CD14-positive monocyte (primary cell): ENCODE measurements at regions not wholly inside any gene's neighbourhood (a gene's known extent, or its start where the extent isn't known, plus 50 kb on each side); places are given as distances from the start of the nearest gene placed in this dataset.

ENCODE experiments used
- DNase-seq, 3 donors: peaks; one replicate each; pipeline ENCODE4 v3.0.0-alpha.2; 2011 to 2022
- H2AFZ ChIP-seq: 2 replicates; pipeline ENCODE4 v1.6.0; 2012; ENCODE audit warnings: mild to moderate bottlenecking, low read depth, low read length, inconsistent platforms; ENCODE audit not compliant: insufficient read depth, poor library complexity, severe bottlenecking
- H3K27ac ChIP-seq, 2 donors: 1 replicate in 1 of 2; 2 replicates in 1 of 2; pipeline ENCODE4 v1.5.1; 2012 to 2013; ENCODE audit warnings: low read length in 2 of 2, control low read depth in 1 of 2, inconsistent platforms in 1 of 2, low read depth in 1 of 2, mild to moderate bottlenecking in 1 of 2
- H3K27me3 ChIP-seq, 2 donors: one replicate each; pipeline versions ENCODE4 v1.6.0 to v1.6.1; 2011 to 2013; ENCODE audit warnings: low read length in 2 of 2; ENCODE audit not compliant: control insufficient read depth in 2 of 2, insufficient read depth in 2 of 2
- H3K36me3 ChIP-seq, 2 donors: replicated peaks in 1 of 2; 1 replicate in 1 of 2; 2 replicates in 1 of 2; pipeline versions ENCODE4 v1.5.1 to v1.6.1; 2012 to 2013; ENCODE audit warnings: low read length in 2 of 2, control low read depth in 1 of 2, inconsistent platforms in 1 of 2, mild to moderate bottlenecking in 1 of 2; ENCODE audit not compliant: insufficient read depth in 2 of 2, control insufficient read depth in 1 of 2
- H3K4me1 ChIP-seq, 2 donors: 1 replicate in 1 of 2; 2 replicates in 1 of 2; pipeline versions ENCODE4 v1.5.1 to v1.6.1; 2012 to 2013; ENCODE audit warnings: low read length in 2 of 2, control low read depth in 1 of 2, inconsistent platforms in 1 of 2, mild to moderate bottlenecking in 1 of 2, moderate library complexity in 1 of 2; ENCODE audit not compliant: insufficient read depth in 2 of 2, control insufficient read depth in 1 of 2
- H3K4me2 ChIP-seq: replicated peaks from 2 replicates; pipeline ENCODE3; 2012; ENCODE audit warnings: low read length, moderate library complexity, mild to moderate bottlenecking; ENCODE audit not compliant: poor library complexity, severe bottlenecking; ENCODE audit errors: extremely low read depth
- H3K4me3 ChIP-seq, 3 experiments: fragments of 200-600 bp in 1 of 3; sonication (generic) in 1 of 3; replicated peaks in 1 of 3; 1 replicate in 2 of 3; 2 replicates in 1 of 3; pipeline ENCODE4 v1.5.1; 2011 to 2013; ENCODE audit warnings: low read length in 3 of 3, mild to moderate bottlenecking in 3 of 3, control low read depth in 2 of 3, low read depth in 2 of 3, inconsistent platforms in 1 of 3, moderate library complexity in 1 of 3
- H3K79me2 ChIP-seq: 2 replicates; pipeline ENCODE4 v1.6.0; 2012; ENCODE audit warnings: mild to moderate bottlenecking, control low read depth, inconsistent platforms, low read length, moderate library complexity; ENCODE audit not compliant: insufficient read depth
- H3K9ac ChIP-seq: 2 replicates; pipeline ENCODE4 v1.6.0; 2017; ENCODE audit warnings: low read length, mild to moderate bottlenecking; ENCODE audit not compliant: insufficient read depth, poor library complexity, severe bottlenecking
- H3K9me3 ChIP-seq, 2 donors: replicated peaks in 1 of 2; 1 replicate in 1 of 2; 2 replicates in 1 of 2; pipeline versions ENCODE4 v1.5.1 to v1.6.1; 2012 to 2013; ENCODE audit warnings: low read length in 2 of 2, control low read depth in 1 of 2; ENCODE audit not compliant: control insufficient read depth in 1 of 2, insufficient read depth in 1 of 2
- H4K20me1 ChIP-seq: 2 replicates; pipeline ENCODE4 v1.6.0; 2012; ENCODE audit warnings: mild to moderate bottlenecking, low read length, control low read depth, moderate library complexity; ENCODE audit not compliant: insufficient read depth
- H3K27ac Mint-ChIP-seq, 7 donors: one replicate each; pipeline ENCODE4 v1.8.0; 2020; ENCODE audit warnings: mild to moderate bottlenecking in 7 of 7, mixed read lengths in 7 of 7, moderate library complexity in 6 of 7, inconsistent platforms in 2 of 7
- H3K27me3 Mint-ChIP-seq, 3 donors: one replicate each; pipeline ENCODE4 v1.8.0; 2021 to 2022; ENCODE audit warnings: low read depth in 3 of 3, mild to moderate bottlenecking in 3 of 3, mixed read lengths in 3 of 3, moderate library complexity in 3 of 3, inconsistent platforms in 1 of 3
- H3K36me3 Mint-ChIP-seq, 2 donors: one replicate each; pipeline ENCODE4 v1.8.0; 2020; ENCODE audit warnings: mixed read lengths in 2 of 2, inconsistent platforms in 1 of 2, mild to moderate bottlenecking in 1 of 2
- H3K4me1 Mint-ChIP-seq: one replicate; pipeline ENCODE4 v1.8.0; 2020; ENCODE audit warnings: mild to moderate bottlenecking, mixed read lengths
- H3K4me3 Mint-ChIP-seq, 2 donors: one replicate each; pipeline ENCODE4 v1.8.0; 2020; ENCODE audit warnings: mild to moderate bottlenecking in 2 of 2, mixed read lengths in 2 of 2, moderate library complexity in 1 of 2
- H3K9me3 Mint-ChIP-seq, 7 donors: one replicate each; pipeline ENCODE4 v1.8.0; 2020 to 2022; ENCODE audit warnings: mixed read lengths in 7 of 7, mild to moderate bottlenecking in 6 of 7, moderate library complexity in 6 of 7, inconsistent platforms in 2 of 7
- CTCF ChIP-seq: fragments of 200-600 bp; IDR thresholded peaks from one replicate; pipeline ENCODE4 v1.8.0; 2022; ENCODE audit warnings: antibody characterized with exemption, mild to moderate bottlenecking
- WGBS: methylation state at CpG from one replicate; pipeline ENCODE4 v1.1.5; 2013; ENCODE audit warnings: missing lambda C conversion rate; ENCODE audit not compliant: insufficient coverage; 5-methylcytosine and 5-hydroxymethylcytosine counted together
- intact Hi-C, 2 donors: fragments of 100-400 bp; cut with micrococcal nuclease; formaldehyde crosslinking; loops; one replicate each; pipeline versions ENCODE4 v1.15.0 to v1.15.1; 2023

- no peak overlapping the region for H3K4me3 ChIP-seq
- no peak for DNase-seq
- H3K4me2 ChIP-seq, result no peak overlapping the region
- H3K4me1 Mint-ChIP-seq, result peaks cover 8% of the 10 kb centered on the region
- H3K27ac Mint-ChIP-seq, result no peak overlapping the region
- H3K4me1 ChIP-seq, result peaks cover 0 to 8% of the 10 kb centered on the region in 2 donors
- intact Hi-C loops, result no loop called here
- H3K9me3 Mint-ChIP-seq, result peaks cover 0 to 2% (median 0%) of the 10 kb centered on the region in 7 donors
- no peak for TF ChIP-seq CTCF
- H3K27ac ChIP-seq, result no peak overlapping the region
- no peaks in the 10 kb centered on the region for H3K79me2 ChIP-seq
- no peaks in the 10 kb centered on the region for H3K27me3 ChIP-seq
- H3K9ac ChIP-seq, result no peak overlapping the region
- 93% methylated on average over 8 of the region's 11 CpGs for WGBS
- H3K4me3 Mint-ChIP-seq, result no peak overlapping the region
- H3K36me3 ChIP-seq, result no peaks in the 10 kb centered on the region
- H2AFZ ChIP-seq, result no peak overlapping the region
- H3K36me3 Mint-ChIP-seq, result no peaks in the 10 kb centered on the region
- peaks cover 1 to 6% (median 4%) of the 10 kb centered on the region in 3 donors for H3K27me3 Mint-ChIP-seq
- H4K20me1 ChIP-seq, result no peaks in the 10 kb centered on the region
- no peaks in the 10 kb centered on the region for H3K9me3 ChIP-seq
Measured at GRCh38 chr16:65666132-65666941, 544.5 kb upstream of the CDH11 start.

- Mint-ChIP-seq H3K36me3 (no peaks in the 10 kb centered on the region), H3K4me1 (peaks cover 3% of the 10 kb centered on the region), H3K9me3 (peaks cover 0 to 2% (median 0%) of the 10 kb centered on the region in 7 donors), H3K4me3 (no peak overlapping the region), H3K27ac (no peak overlapping the region), H3K27me3 (peaks cover 3 to 7% (median 4%) of the 10 kb centered on the region in 3 donors)
- Histone ChIP-seq H3K27me3 (no peaks in the 10 kb centered on the region), H3K79me2 (no peaks in the 10 kb centered on the region), H3K27ac (no peak overlapping the region), H3K4me3 (no peak overlapping the region), H3K36me3 (no peaks in the 10 kb centered on the region), H3K4me2 (no peak overlapping the region), H3K4me1 (peaks cover 0 to 2% of the 10 kb centered on the region in 2 donors), H4K20me1 (no peaks in the 10 kb centered on the region), H3K9ac (no peak overlapping the region), H3K9me3 (no peaks in the 10 kb centered on the region), H2AFZ (no peak overlapping the region)
- TF ChIP-seq CTCF, result no peak
- WGBS, result 77% methylated on average over 3 of the region's 3 CpGs
- intact Hi-C loops, result no loop called here
- no peak for DNase-seq
Measured at GRCh38 chr16:65665586-65665985, 543.7 kb upstream of the CDH11 start.
